ENCODE measurements at regions not wholly inside any gene's neighbourhood (a gene's known extent, or its start where the extent isn't known, plus 50 kb on each side); places are given as distances from the start of the nearest gene placed in this dataset.
"Not testable (repeated sequence)": the region's sequence is repeated elsewhere in the genome, so short reads cannot be mapped to it uniquely, and the experiment has no call there.

GRCh38 chr5:148744380-148744779 lies 82.0 kb upstream of the ADRB2 start:
- not testable (repeated sequence) for DNase-seq

GRCh38 chr5:148746826-148747535 lies 79.4 kb upstream of the ADRB2 start:
- DNase-seq, result no peak

GRCh38 chr5:148747536-148747906 lies 78.9 kb upstream of the ADRB2 start:
- DNase-seq, result no peak

DNA sequence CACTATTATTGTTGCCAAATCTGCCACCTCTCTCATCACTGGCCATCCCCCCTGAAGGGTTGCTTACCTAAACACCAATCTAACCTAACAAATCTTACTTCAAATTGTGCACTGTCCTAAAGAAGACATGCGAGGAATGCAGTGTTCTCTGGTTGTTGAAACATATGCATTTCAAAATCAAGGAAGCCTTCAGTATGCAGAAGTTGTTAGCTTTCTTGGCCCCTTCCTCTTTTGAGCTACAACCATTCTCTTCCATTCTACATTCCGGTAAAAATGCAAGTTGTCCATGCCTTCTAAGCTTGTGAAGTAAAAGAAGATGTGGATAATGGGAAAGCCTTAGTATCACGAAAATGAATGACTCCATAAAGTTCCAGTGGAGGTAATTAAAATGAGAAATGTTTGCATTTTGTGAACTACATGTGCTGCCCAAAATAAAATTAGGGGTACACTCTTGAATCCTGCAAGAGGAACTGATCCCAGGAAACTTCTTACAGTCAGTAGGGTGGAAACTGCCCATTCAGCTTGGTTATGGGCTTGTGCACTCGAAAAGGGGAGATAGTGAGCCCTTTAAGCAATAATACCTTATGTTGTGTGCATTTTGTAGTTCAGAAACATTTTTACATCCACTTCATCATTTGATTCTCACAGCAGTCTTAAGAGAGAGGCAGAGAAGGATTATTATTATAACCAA lies 77.6 kb upstream of the ADRB2 start:
- DNase-seq, result no peak

DNA sequence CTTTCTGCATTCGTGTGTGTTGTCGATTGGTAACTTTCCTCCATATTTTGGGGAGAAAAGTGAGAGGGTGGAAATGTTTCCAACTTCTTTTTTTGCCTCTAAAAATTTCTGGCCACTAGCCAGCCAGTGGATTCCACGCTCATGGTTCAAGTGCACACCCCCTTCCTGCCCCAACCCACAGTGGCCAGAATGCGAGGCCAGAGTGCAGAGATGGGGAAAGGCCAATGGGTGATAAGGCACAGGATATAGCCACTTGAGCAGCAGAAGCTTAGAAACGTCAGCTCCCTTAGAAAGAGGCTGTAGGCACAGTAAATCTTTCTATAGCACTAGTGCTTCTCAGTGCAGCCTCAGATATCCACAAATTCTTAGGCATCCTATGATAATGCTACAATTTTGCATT lies 75.8 kb upstream of the ADRB2 start:
- DNase-seq, result no peak

- DNase-seq, result no peak
Observed at GRCh38 chr5:148751025-148751424, 75.4 kb upstream of the ADRB2 start.

DNA sequence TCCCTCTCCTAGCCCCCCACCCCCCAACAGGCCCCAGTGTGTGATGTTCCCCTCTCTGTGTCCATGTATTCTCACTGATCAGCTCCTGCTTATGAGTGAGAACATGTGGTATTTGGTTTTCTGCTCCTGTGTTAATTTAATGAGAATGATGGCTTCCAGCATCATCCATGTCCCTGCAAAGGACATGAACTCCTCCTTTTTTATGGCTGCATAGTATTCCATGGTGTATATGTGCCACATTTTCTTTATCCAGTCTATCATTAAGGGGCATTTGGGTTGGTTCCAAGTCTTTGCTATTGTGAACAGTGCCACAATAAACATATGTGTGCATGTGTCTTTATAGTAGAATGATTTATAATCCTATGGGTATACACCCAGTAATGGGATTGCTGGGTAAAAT lies 74.0 kb upstream of the ADRB2 start:
- DNase-seq, result not testable (repeated sequence)

GRCh38 chr5:148759101-148759500 lies 67.3 kb upstream of the ADRB2 start:
- DNase-seq, result no peak

GRCh38 chr5:148760945-148761638 lies 65.3 kb upstream of the ADRB2 start:
- no peak for DNase-seq

GRCh38 chr5:148763996-148764395 lies 62.4 kb upstream of the ADRB2 start:
- DNase-seq, result no peak

DNA sequence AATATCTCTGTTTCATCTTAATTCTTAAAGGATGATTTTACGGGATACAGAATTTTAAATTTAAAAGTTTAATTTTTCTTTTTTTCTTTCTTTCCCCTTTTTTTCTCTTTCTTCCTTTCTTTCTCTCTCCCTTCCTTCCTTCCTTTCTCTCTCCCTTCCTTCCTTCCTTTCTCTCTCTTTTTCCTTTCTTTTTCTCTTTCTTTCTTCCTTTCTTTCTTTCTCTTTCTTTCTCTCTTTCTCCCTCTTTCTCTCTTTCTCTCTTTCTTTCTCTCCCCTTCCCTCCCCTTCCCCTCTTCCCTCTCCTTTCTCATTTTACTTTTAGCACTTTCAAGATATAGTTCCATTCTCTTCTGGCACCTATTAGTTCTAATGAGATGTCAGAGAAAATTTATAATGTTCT lies 61.4 kb upstream of the ADRB2 start:
- no peak for DNase-seq

- no peak for DNase-seq
Observed at GRCh38 chr5:148768806-148769415, 57.5 kb upstream of the ADRB2 start.

DNA sequence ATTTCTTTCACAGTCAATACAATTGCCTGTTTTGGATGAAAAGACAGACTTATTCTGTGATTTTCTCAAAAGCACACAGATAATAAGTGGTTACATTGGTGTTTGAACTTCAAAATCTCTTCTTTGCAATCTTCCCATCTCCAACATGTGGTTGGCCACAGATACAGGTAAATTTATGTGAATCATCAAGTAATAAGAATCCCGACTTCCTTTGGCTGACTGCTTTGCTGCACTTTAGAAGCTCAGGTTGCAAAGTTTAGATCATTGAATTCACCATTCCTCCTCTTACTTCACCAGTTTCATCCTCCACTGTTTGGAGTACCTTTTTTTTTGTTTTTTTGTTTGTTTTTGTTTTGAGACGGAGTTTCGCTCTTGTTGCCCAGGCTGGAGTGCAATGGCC lies 56.5 kb upstream of the ADRB2 start:
- no peak for DNase-seq

DNA sequence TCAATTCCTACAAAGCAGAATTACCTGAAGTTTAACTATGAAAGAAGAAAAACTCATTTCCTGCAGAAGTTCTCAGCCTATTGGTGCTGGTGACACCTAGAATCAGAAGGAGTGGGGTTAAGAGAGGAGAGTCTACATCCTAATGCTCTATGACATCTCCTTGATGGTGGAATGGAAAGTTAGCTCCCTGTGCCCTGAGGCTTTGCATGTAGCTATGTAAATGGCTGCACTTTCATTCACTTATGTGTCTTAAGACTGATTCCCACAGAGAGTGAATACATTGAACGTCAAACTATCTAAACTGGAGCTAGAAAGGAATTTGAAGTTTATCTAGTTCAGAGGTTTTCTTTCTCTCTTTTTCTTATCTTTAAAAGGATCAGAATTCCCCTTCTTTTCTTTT lies 52.1 kb upstream of the ADRB2 start:
- DNase-seq, result no peak

DNA sequence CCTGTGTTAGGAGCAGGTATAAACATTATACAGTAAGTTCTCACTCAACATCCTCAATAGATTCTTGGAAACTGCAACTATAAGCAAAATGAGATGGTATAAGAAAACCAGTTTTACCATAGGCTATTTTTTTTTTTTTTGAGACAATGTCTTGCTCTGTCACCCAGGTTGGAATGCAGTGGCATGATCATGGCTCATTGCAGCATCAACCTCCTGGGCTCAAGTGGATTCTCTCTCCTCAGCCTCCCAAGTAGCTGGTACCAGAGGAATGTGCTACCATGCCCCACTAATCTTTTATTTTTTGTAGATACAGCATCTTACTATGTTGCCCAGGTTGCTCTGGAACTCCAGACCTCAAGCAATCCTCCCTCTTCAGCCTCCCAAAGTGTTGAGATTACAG lies 50.1 kb upstream of the ADRB2 start:
- DNase-seq, result no peak

All from right kidney (tissue), 1 donor.